Caco-2 (cell line): ENCODE measurements at regions not wholly inside any gene's neighbourhood (a gene's known extent, or its start where the extent isn't known, plus 50 kb on each side); places are given as distances from the start of the nearest gene placed in this dataset.

ENCODE experiments used
- BruUV-seq: library from RNA; stranded (reverse); fragments of 400-500 nt; replicated peaks from 2 replicates; lab custom pipeline; 2021; lab: Mats Ljungman, UMichigan
- CTCF ChIA-PET: fragments of 300-600 bp; sonication (Branson Sonifier 250); formaldehyde crosslinking; loops from one replicate; lab custom pipeline; 2022; ENCODE audit warnings: antibody characterized with exemption; lab: Charles Lee
- POLR2A ChIA-PET: fragments of 300-600 bp; sonication (Branson Sonifier 250); formaldehyde crosslinking; loops from one replicate; lab custom pipeline; 2022; ENCODE audit warnings: antibody characterized with exemption; lab: Charles Lee
- DNase-seq, 2 experiments: peaks; one replicate each; pipeline versions ENCODE4 v3.0.0 to v3.0.0-alpha.2; 2020 to 2022
- H3K27me3 ChIP-seq: replicated peaks from 2 replicates; pipeline ENCODE4 v1.6.0; 2011; ENCODE audit warnings: low read length; ENCODE audit not compliant: control insufficient read depth, insufficient read depth
- H3K36me3 ChIP-seq: 2 replicates; pipeline ENCODE4 v1.5.1; 2011; ENCODE audit warnings: low read length; ENCODE audit not compliant: control insufficient read depth, insufficient read depth
- H3K4me1 ChIP-seq: fragments of 250-450 bp; sonication (Bioruptor Pico); 2 replicates; pipeline ENCODE4 v1.5.1; 2020; ENCODE audit warnings: mild to moderate bottlenecking
- H3K4me3 ChIP-seq: 2 replicates; pipeline ENCODE4 v1.5.1; 2011; ENCODE audit warnings: low read depth, mild to moderate bottlenecking, control low read depth, low read length
- H3K9me3 ChIP-seq: fragments of 250-450 bp; sonication (Bioruptor Pico); 2 replicates; pipeline ENCODE4 v1.5.1; 2020; ENCODE audit warnings: mild to moderate bottlenecking, moderate library complexity
- H3K27ac Mint-ChIP-seq: one replicate; pipeline ENCODE4 v1.8.0; 2022; ENCODE audit warnings: mixed read lengths; ENCODE audit not compliant: unreplicated experiment
- H3K27me3 Mint-ChIP-seq: one replicate; pipeline ENCODE4 v1.8.0; 2022; ENCODE audit warnings: mixed read lengths; ENCODE audit not compliant: insufficient read depth, unreplicated experiment
- H3K36me3 Mint-ChIP-seq: one replicate; pipeline ENCODE4 v1.8.0; 2022; ENCODE audit warnings: mild to moderate bottlenecking, mixed read lengths; ENCODE audit not compliant: insufficient read depth, unreplicated experiment
- H3K4me1 Mint-ChIP-seq: one replicate; pipeline ENCODE4 v1.8.0; 2022; ENCODE audit warnings: low read depth, mixed read lengths; ENCODE audit not compliant: unreplicated experiment
- H3K4me3 Mint-ChIP-seq: one replicate; pipeline ENCODE4 v1.8.0; 2022; ENCODE audit warnings: mild to moderate bottlenecking, moderate library complexity, mixed read lengths; ENCODE audit not compliant: unreplicated experiment
- H3K9me3 Mint-ChIP-seq: one replicate; pipeline ENCODE4 v1.8.0; 2022; ENCODE audit warnings: mixed read lengths; ENCODE audit not compliant: unreplicated experiment
- intact Hi-C: fragments of 100-400 bp; cut with micrococcal nuclease; formaldehyde crosslinking; loops from one replicate; pipeline ENCODE4 v1.10.0; 2022; ENCODE audit not compliant: unreplicated experiment
- TF ChIP-seq, protein P1 (sequence below), 2 experiments: fragments of 200-600 bp in 1 of 2; IDR thresholded peaks; 1 replicate in 1 of 2; 2 replicates in 1 of 2; pipeline versions ENCODE4 v1.5.1 to v1.8.0; 2011 to 2022; ENCODE audit warnings: antibody characterized with exemption in 1 of 2, control low read depth in 1 of 2, inconsistent platforms in 1 of 2, low read depth in 1 of 2, low read length in 1 of 2, mild to moderate bottlenecking in 1 of 2, moderate library complexity in 1 of 2; ENCODE audit not compliant: insufficient read depth in 1 of 2, severe bottlenecking in 1 of 2, unreplicated experiment in 1 of 2

GRCh38 chr12:82187011-82187410 is 171.2 kb downstream of the CCDC59 start:
- H3K4me3 Mint-ChIP-seq, result no peak overlapping the region
- no peak for DNase-seq
- Histone ChIP-seq H3K4me1 (no peaks in the 10 kb centered on the region), H3K4me3 (no peak overlapping the region), H3K36me3 (no peaks in the 10 kb centered on the region), H3K9me3 (peaks cover 5% of the 10 kb centered on the region; the same call in 1 of the 2 replicates), H3K27me3 (no peaks in the 10 kb centered on the region)
- H3K36me3 Mint-ChIP-seq, result no peaks in the 10 kb centered on the region
- H3K27ac Mint-ChIP-seq, result no peak overlapping the region
- peaks cover 10% of the 10 kb centered on the region for H3K4me1 Mint-ChIP-seq
- ChIA-PET CTCF (no interaction called here), POLR2A (interaction anchor here (1.2 kb wide), 1 partner anchor 172 kb away, joined by 3 read pairs; the partner anchor contains the start of genes CCDC59 and METTL25)
- no TSS peak for BruUV-seq
- intact Hi-C loops, result no loop called here
- TF ChIP-seq, protein P1, sequence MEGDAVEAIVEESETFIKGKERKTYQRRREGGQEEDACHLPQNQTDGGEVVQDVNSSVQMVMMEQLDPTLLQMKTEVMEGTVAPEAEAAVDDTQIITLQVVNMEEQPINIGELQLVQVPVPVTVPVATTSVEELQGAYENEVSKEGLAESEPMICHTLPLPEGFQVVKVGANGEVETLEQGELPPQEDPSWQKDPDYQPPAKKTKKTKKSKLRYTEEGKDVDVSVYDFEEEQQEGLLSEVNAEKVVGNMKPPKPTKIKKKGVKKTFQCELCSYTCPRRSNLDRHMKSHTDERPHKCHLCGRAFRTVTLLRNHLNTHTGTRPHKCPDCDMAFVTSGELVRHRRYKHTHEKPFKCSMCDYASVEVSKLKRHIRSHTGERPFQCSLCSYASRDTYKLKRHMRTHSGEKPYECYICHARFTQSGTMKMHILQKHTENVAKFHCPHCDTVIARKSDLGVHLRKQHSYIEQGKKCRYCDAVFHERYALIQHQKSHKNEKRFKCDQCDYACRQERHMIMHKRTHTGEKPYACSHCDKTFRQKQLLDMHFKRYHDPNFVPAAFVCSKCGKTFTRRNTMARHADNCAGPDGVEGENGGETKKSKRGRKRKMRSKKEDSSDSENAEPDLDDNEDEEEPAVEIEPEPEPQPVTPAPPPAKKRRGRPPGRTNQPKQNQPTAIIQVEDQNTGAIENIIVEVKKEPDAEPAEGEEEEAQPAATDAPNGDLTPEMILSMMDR (IDR thresholded peaks at IDR 0.05; ENCODE audit: insufficient read depth in 1 of 2, low read depth in 1 of 2, low read length in 1 of 2, severe bottlenecking in 1 of 2, unreplicated experiment in 1 of 2), result no peak
- H3K27me3 Mint-ChIP-seq, result peaks cover 2% of the 10 kb centered on the region
- no peaks in the 10 kb centered on the region for H3K9me3 Mint-ChIP-seq

GRCh38 chr12:82186282-82186681 is 171.9 kb downstream of the CCDC59 start:
- no TSS peak for BruUV-seq
- Mint-ChIP-seq H3K36me3 (no peaks in the 10 kb centered on the region), H3K4me3 (no peak overlapping the region), H3K4me1 (peaks cover 14% of the 10 kb centered on the region), H3K27ac (no peak overlapping the region), H3K27me3 (peaks cover 2% of the 10 kb centered on the region), H3K9me3 (no peaks in the 10 kb centered on the region)
- no peaks in the 10 kb centered on the region for H3K4me1 ChIP-seq
- CTCF ChIA-PET, result no interaction called here
- H3K9me3 ChIP-seq, result peaks cover 5% of the 10 kb centered on the region; the same call in 1 of the 2 replicates
- POLR2A ChIA-PET, result no interaction called here
- DNase-seq, result no peak
- H3K27me3 ChIP-seq, result no peaks in the 10 kb centered on the region
- H3K4me3 ChIP-seq, result no peak overlapping the region
- H3K36me3 ChIP-seq, result no peaks in the 10 kb centered on the region
- intact Hi-C loops, result no loop called here
- TF ChIP-seq, protein P1 (IDR thresholded peaks at IDR 0.05; ENCODE audit: insufficient read depth in 1 of 2, low read depth in 1 of 2, low read length in 1 of 2, severe bottlenecking in 1 of 2, unreplicated experiment in 1 of 2), result no peak

DNA sequence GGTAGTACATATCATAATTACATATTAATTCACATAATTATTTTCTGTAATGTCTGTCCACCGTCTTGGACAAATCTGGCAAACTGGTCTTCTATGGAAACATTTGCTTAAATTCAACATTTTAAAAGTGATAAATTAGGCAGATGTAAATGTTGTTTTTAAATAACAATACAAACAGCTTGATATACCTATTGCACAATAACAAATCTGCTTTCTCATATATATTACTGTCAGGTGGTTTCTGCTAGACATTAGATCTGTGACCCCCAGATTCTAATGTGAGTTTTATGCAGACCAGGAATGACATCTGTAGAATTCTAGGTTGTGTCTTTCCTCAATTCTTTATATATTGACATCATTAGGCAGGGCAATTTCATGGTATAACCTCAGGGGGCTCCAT is 173.3 kb downstream of the CCDC59 start:
- Mint-ChIP-seq H3K9me3 (no peaks in the 10 kb centered on the region), H3K4me1 (peaks cover 14% of the 10 kb centered on the region), H3K4me3 (no peak overlapping the region), H3K27ac (no peak overlapping the region), H3K36me3 (no peaks in the 10 kb centered on the region), H3K27me3 (peaks cover 2% of the 10 kb centered on the region)
- ChIA-PET CTCF (no interaction called here), POLR2A (no interaction called here)
- Histone ChIP-seq H3K36me3 (no peaks in the 10 kb centered on the region), H3K9me3 (peaks cover 5% of the 10 kb centered on the region; the same call in 1 of the 2 replicates), H3K4me1 (no peaks in the 10 kb centered on the region), H3K4me3 (no peak overlapping the region), H3K27me3 (no peaks in the 10 kb centered on the region)
- DNase-seq, result no peak
- TF ChIP-seq, protein P1 (IDR thresholded peaks at IDR 0.05; ENCODE audit: insufficient read depth in 1 of 2, low read depth in 1 of 2, low read length in 1 of 2, severe bottlenecking in 1 of 2, unreplicated experiment in 1 of 2), result no peak
- no TSS peak for BruUV-seq
- intact Hi-C loops, result no loop called here
